ENCODE measurements at regions not wholly inside any gene's neighbourhood (a gene's known extent, or its start where the extent isn't known, plus 50 kb on each side); places are given as distances from the start of the nearest gene placed in this dataset.
A peak's percentile ranks its signal among the peaks of the same experiment; 100 is the strongest.

DNA sequence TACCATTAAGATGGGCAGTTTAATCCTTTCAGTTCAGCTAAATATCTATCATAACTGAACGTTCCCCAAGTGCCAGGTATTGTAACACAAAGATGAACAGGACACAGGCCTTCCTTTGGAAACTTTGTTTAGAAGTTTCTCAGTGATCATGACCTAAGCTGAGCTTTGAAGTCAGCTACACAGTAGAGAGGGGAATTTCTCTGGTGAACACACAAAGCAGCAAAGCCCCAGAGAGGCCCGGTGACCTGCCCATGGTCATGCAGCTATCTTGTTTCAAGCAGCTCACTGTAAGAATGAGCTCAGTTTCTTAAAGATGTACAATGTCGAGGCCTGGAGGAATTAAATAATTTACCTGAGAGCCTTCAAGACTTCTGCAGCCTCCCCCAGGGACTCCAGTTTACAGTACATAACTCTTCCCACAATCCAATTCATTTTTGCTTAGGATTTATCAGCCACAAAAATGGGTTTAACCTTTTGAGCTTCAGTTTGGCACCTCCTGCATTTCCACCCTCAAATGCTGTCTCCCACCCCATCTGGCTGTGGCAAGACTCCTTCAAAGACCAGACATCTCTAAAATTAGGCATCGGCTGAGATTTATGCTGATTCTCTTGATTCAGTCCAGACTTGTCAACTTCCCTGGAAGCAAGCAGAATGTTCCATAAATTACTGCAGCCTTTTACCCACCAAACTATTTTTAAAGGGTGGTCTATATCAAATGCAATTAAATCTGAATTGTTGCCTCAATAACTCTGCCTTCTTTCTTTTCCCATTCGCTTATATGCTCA lies 325.6 kb downstream of the TXNL1 start:
- Histone ChIP-seq H2AFZ (ENCODE audit: low read depth, low read length) (no peak overlapping the region), H3K27me3 (ENCODE audit: insufficient read depth, low read length) (no peaks in the 10 kb centered on the region)
- no peak for FAIRE-seq

DNA sequence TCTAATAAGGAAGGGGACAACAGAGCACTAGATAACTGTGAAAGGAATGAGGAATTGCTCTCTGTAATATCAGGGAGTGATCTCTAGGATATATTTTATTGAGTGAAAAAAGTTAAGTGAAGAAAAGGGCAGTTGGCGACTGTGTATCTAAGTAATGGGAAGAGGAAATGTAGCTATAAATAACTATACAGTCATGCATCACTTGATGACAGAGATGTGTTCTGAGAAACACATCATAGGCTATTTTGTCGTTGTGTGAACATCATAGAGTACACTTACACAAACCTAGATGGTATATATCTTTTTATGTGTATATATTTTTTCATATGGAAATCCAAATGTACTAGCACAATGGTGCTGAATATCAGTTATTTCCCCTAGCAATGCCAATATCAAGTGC lies 329.3 kb downstream of the TXNL1 start:
- peaks cover 7% of the 10 kb centered on the region for H3K4me1 Mint-ChIP-seq (ENCODE audit: low read depth, unreplicated experiment)
- Histone ChIP-seq H3K4me2 (ENCODE audit: low read length) (no peak overlapping the region), H3K4me1 (ENCODE audit: insufficient read depth, low read length) (no peaks in the 10 kb centered on the region), H3K27me3 (ENCODE audit: insufficient read depth, low read length) (no peaks in the 10 kb centered on the region), H2AFZ (ENCODE audit: low read depth, low read length) (peak overlapping the region; percentile 49), H3K4me3 (ENCODE audit: insufficient read depth, low read depth, low read length) (no peak overlapping the region), H3K9ac (ENCODE audit: low read length) (no peak overlapping the region), H4K20me1 (ENCODE audit: insufficient read depth, low read length) (no peaks in the 10 kb centered on the region), H3K36me3 (ENCODE audit: insufficient read depth, low read length) (no peaks in the 10 kb centered on the region), H3K9me3 (ENCODE audit: insufficient read depth, low read depth, low read length) (no peaks in the 10 kb centered on the region), H3K79me2 (ENCODE audit: insufficient read depth, low read length) (no peaks in the 10 kb centered on the region), H3K27ac (ENCODE audit: low read depth, low read length) (no peak overlapping the region)
- H3K4me3 Mint-ChIP-seq (ENCODE audit: unreplicated experiment) = no peak overlapping the region
- DNase-seq (ENCODE audit: low read depth) (no peak), FAIRE-seq (no peak)
- H3K27ac Mint-ChIP-seq (ENCODE audit: unreplicated experiment) = no peak overlapping the region
- no peak for TF ChIP-seq EZH2 (IDR thresholded peaks at IDR 0.05; ENCODE audit: insufficient read depth, low read length)
- TF ChIP-seq, protein P1, sequence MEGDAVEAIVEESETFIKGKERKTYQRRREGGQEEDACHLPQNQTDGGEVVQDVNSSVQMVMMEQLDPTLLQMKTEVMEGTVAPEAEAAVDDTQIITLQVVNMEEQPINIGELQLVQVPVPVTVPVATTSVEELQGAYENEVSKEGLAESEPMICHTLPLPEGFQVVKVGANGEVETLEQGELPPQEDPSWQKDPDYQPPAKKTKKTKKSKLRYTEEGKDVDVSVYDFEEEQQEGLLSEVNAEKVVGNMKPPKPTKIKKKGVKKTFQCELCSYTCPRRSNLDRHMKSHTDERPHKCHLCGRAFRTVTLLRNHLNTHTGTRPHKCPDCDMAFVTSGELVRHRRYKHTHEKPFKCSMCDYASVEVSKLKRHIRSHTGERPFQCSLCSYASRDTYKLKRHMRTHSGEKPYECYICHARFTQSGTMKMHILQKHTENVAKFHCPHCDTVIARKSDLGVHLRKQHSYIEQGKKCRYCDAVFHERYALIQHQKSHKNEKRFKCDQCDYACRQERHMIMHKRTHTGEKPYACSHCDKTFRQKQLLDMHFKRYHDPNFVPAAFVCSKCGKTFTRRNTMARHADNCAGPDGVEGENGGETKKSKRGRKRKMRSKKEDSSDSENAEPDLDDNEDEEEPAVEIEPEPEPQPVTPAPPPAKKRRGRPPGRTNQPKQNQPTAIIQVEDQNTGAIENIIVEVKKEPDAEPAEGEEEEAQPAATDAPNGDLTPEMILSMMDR (IDR thresholded peaks at IDR 0.05; ENCODE audit: insufficient read depth, low read depth, low read length) = no peak
- H3K27me3 Mint-ChIP-seq (ENCODE audit: low read depth, unreplicated experiment) = no peaks in the 10 kb centered on the region
- H3K36me3 Mint-ChIP-seq (ENCODE audit: low read depth, unreplicated experiment) = no peaks in the 10 kb centered on the region
- H3K9me3 Mint-ChIP-seq (ENCODE audit: unreplicated experiment) = no peaks in the 10 kb centered on the region

More for the DNA sequence above, 325.6 kb downstream of the TXNL1 start:
- Histone ChIP-seq H3K9ac (ENCODE audit: low read length) (no peak overlapping the region), H3K4me2 (ENCODE audit: low read length) (no peak overlapping the region), H3K27ac (ENCODE audit: low read depth, low read length) (no peak overlapping the region), H3K4me1 (ENCODE audit: insufficient read depth, low read length) (no peaks in the 10 kb centered on the region), H3K9me3 (ENCODE audit: insufficient read depth, low read depth, low read length) (no peaks in the 10 kb centered on the region), H4K20me1 (ENCODE audit: insufficient read depth, low read length) (no peaks in the 10 kb centered on the region), H3K4me3 (ENCODE audit: insufficient read depth, low read depth, low read length) (no peak overlapping the region), H3K79me2 (ENCODE audit: insufficient read depth, low read length) (no peaks in the 10 kb centered on the region), H3K36me3 (ENCODE audit: insufficient read depth, low read length) (no peaks in the 10 kb centered on the region)
- DNase-seq (ENCODE audit: low read depth) = no peak
- Mint-ChIP-seq H3K27ac (ENCODE audit: unreplicated experiment) (no peak overlapping the region), H3K4me1 (ENCODE audit: low read depth, unreplicated experiment) (peaks cover 15% of the 10 kb centered on the region), H3K4me3 (ENCODE audit: unreplicated experiment) (no peak overlapping the region), H3K36me3 (ENCODE audit: low read depth, unreplicated experiment) (no peaks in the 10 kb centered on the region), H3K27me3 (ENCODE audit: low read depth, unreplicated experiment) (no peaks in the 10 kb centered on the region), H3K9me3 (ENCODE audit: unreplicated experiment) (no peaks in the 10 kb centered on the region)
- no peak for TF ChIP-seq EZH2 (IDR thresholded peaks at IDR 0.05; ENCODE audit: insufficient read depth, low read length)
- TF ChIP-seq, protein P1 (IDR thresholded peaks at IDR 0.05; ENCODE audit: insufficient read depth, low read depth, low read length) = no peak
